ENCODE measurements at regions not wholly inside any gene's neighbourhood (a gene's known extent, or its start where the extent isn't known, plus 50 kb on each side); places are given as distances from the start of the nearest gene placed in this dataset.

DNA sequence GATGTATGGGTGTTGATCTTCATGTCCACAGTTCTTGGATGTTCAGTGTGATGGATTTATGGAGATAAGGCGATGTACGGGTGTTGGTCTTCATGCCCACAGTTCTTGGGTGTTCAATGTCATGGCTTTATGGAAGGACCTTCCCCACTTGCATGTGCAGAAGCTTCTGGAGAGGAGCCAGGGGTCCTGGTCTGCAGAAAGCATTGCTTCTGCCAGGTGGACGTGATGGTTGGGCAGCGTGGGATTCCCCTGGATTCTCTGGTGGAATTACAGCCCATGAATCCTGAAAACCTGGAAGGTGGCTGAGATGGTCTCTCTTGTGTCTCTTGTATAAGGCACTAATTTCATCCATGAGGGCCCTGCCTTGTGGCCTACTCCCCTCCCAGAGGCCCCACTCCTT is 183.7 kb upstream of the TCERG1L start:
- no peak for DNase-seq (ENCODE audit: low spot score)
- no peaks in the 10 kb centered on the region for H3K9me3 ChIP-seq (ENCODE audit: low read depth, low read length, poor library complexity, severe bottlenecking)
- no peak overlapping the region for H3K27ac ChIP-seq (ENCODE audit: low read depth, low read length, poor library complexity, severe bottlenecking)
- ChIA-PET CTCF (no interaction called here), POLR2A (ENCODE audit: low non-redundant PET) (no interaction called here)
- no peak overlapping the region for H3K4me3 ChIP-seq (ENCODE audit: low read depth, low read length, poor library complexity, severe bottlenecking)
- H3K36me3 ChIP-seq (ENCODE audit: insufficient read depth, low read length, poor library complexity, severe bottlenecking) = no peaks in the 10 kb centered on the region
- BruUV-seq (replicated peaks) = no TSS peak
- no peaks in the 10 kb centered on the region for H3K27me3 ChIP-seq (replicated peaks; ENCODE audit: insufficient read depth, low read depth, low read length, poor library complexity)
- TF ChIP-seq, protein P1, sequence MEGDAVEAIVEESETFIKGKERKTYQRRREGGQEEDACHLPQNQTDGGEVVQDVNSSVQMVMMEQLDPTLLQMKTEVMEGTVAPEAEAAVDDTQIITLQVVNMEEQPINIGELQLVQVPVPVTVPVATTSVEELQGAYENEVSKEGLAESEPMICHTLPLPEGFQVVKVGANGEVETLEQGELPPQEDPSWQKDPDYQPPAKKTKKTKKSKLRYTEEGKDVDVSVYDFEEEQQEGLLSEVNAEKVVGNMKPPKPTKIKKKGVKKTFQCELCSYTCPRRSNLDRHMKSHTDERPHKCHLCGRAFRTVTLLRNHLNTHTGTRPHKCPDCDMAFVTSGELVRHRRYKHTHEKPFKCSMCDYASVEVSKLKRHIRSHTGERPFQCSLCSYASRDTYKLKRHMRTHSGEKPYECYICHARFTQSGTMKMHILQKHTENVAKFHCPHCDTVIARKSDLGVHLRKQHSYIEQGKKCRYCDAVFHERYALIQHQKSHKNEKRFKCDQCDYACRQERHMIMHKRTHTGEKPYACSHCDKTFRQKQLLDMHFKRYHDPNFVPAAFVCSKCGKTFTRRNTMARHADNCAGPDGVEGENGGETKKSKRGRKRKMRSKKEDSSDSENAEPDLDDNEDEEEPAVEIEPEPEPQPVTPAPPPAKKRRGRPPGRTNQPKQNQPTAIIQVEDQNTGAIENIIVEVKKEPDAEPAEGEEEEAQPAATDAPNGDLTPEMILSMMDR (conservative IDR thresholded peaks at IDR 0.05; ENCODE audit: low read depth, low read length) = no peak
- no peak for TF ChIP-seq EZH2 (IDR thresholded peaks at IDR 0.05; ENCODE audit: borderline replicate concordance, low read depth, low read length, poor library complexity, severe bottlenecking)
- no peaks in the 10 kb centered on the region for H3K4me1 ChIP-seq (ENCODE audit: insufficient read depth, low read length, poor library complexity, severe bottlenecking)
- intact Hi-C loops (cut with micrococcal nuclease; ENCODE audit: unreplicated experiment) = no loop called here

DNA sequence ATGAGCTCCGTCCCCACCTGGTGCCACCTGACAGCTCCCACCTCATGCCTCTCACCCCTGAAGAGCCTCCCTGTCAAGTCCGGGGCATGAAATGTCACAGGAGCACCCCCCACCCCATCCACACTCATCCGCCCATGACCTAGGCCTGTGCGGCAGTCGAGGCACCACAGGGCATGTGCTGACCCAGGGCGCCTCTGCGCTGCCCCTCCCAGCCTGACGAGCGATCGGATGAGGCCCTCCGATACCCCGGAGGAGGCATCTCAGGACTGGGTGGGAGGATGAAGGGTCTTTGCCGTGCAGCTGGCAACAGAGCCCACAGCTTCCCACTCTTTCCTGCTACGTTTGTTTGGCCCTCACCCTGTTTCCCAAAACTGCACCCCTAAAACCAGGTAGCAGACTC is 184.4 kb upstream of the TCERG1L start:
- POLR2A ChIA-PET (ENCODE audit: low non-redundant PET) = no interaction called here
- intact Hi-C loops (cut with micrococcal nuclease; ENCODE audit: unreplicated experiment) = no loop called here

DNA sequence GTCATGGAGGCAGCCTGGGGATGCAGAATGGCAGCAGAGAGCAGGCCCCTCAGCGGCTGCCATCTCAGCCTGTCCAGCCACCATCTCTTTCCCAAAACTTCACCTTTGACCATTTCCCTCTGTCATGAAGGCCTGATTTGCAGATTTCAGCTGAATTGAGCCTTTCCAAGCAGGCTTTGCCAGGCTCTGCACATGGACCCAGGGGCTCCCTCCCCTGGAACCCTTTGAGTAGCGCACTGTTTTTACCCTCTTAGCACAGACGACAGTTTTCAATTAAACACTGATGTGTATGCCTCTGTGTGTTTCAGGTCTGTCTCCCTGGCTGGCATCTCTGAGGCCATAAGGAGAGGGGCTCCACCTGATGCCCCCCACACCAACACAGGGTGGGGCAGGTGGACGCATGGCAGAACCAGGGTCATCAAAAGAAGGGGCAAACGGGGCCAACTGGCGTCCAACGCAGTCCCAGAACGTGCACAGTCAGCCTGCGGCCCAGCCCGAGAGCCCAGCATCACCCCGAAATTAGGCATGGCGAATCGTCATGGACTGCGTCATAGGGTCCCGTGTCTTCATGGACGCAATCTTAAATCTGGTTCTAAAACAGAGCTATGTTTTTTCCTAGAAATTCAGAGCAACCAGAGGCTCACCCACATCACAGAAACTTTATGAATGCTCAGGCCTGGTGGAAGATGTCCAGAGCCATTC is 185.0 kb upstream of the TCERG1L start:
- intact Hi-C loops (cut with micrococcal nuclease; ENCODE audit: unreplicated experiment) = no loop called here
- TF ChIP-seq EZH2 (IDR thresholded peaks at IDR 0.05; ENCODE audit: borderline replicate concordance, low read depth, low read length, poor library complexity, severe bottlenecking) = no peak
- TF ChIP-seq, protein P1 (conservative IDR thresholded peaks at IDR 0.05; ENCODE audit: low read depth, low read length) = no peak
- H3K27ac ChIP-seq (ENCODE audit: low read depth, low read length, poor library complexity, severe bottlenecking) = no peak overlapping the region
- no peak for DNase-seq (ENCODE audit: low spot score)
- no peaks in the 10 kb centered on the region for H3K9me3 ChIP-seq (ENCODE audit: low read depth, low read length, poor library complexity, severe bottlenecking)
- no TSS peak for BruUV-seq (replicated peaks)
- no peaks in the 10 kb centered on the region for H3K36me3 ChIP-seq (ENCODE audit: insufficient read depth, low read length, poor library complexity, severe bottlenecking)
- no peaks in the 10 kb centered on the region for H3K27me3 ChIP-seq (replicated peaks; ENCODE audit: insufficient read depth, low read depth, low read length, poor library complexity)
- POLR2A ChIA-PET (ENCODE audit: low non-redundant PET) = no interaction called here
- CTCF ChIA-PET = no interaction called here
- no peaks in the 10 kb centered on the region for H3K4me1 ChIP-seq (ENCODE audit: insufficient read depth, low read length, poor library complexity, severe bottlenecking)
- no peak overlapping the region for H3K4me3 ChIP-seq (ENCODE audit: low read depth, low read length, poor library complexity, severe bottlenecking)

More for the DNA sequence above, 184.4 kb upstream of the TCERG1L start:
- H3K9me3 ChIP-seq (ENCODE audit: low read depth, low read length, poor library complexity, severe bottlenecking) = no peaks in the 10 kb centered on the region
- no peaks in the 10 kb centered on the region for H3K4me1 ChIP-seq (ENCODE audit: insufficient read depth, low read length, poor library complexity, severe bottlenecking)
- no peak overlapping the region for H3K27ac ChIP-seq (ENCODE audit: low read depth, low read length, poor library complexity, severe bottlenecking)
- TF ChIP-seq, protein P1 (conservative IDR thresholded peaks at IDR 0.05; ENCODE audit: low read depth, low read length) = no peak
- no peak for TF ChIP-seq EZH2 (IDR thresholded peaks at IDR 0.05; ENCODE audit: borderline replicate concordance, low read depth, low read length, poor library complexity, severe bottlenecking)
- no peak overlapping the region for H3K4me3 ChIP-seq (ENCODE audit: low read depth, low read length, poor library complexity, severe bottlenecking)
- CTCF ChIA-PET = no interaction called here
- no TSS peak for BruUV-seq (replicated peaks)
- no peaks in the 10 kb centered on the region for H3K27me3 ChIP-seq (replicated peaks; ENCODE audit: insufficient read depth, low read depth, low read length, poor library complexity)
- no peaks in the 10 kb centered on the region for H3K36me3 ChIP-seq (ENCODE audit: insufficient read depth, low read length, poor library complexity, severe bottlenecking)
- no peak for DNase-seq (ENCODE audit: low spot score)
